ENCODE measurements at regions not wholly inside any gene's neighbourhood (a gene's known extent, or its start where the extent isn't known, plus 50 kb on each side); places are given as distances from the start of the nearest gene placed in this dataset.

GRCh38 chr7:12746211-12746610, 58.8 kb downstream of the ARL4A start:
- TF ChIP-seq CTCF (IDR thresholded peaks at IDR 0.05; ENCODE audit: low read depth, low read length, poor library complexity, severe bottlenecking) (no peak), EZH2phosphoT487 (IDR thresholded peaks at IDR 0.05; ENCODE audit: borderline replicate concordance, low read length) (no peak)

Measured in DOHH2 (cell line).